ENCODE measurements at regions not wholly inside any gene's neighbourhood (a gene's known extent, or its start where the extent isn't known, plus 50 kb on each side); places are given as distances from the start of the nearest gene placed in this dataset.

DNA sequence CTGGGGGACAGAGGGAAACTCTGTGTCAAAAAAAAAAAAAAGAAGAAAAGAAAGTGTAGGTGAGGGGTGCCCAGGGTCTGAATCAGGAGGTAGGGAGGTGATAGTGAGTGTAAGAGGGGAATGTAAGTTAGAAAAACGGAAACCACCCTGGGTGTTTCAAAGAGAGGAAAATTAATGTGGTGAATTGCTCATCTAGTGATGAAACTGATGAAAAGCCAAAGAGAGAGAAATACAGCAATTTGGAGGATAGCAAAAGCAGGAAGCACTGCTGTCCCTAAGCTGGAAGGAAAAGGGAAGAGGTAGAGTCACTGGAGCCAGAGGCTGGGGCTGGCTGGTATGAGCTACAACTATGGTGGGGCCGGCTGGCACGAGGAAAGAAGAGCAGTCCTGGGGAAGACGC is 85.0 kb upstream of the CEP85L start:
- DNase-seq (ENCODE audit: low read depth, low spot score), result no peak
- TF ChIP-seq ZNF274 (IDR thresholded peaks at IDR 0.05; ENCODE audit: low read depth, low read length) (no peak), YY1 (IDR thresholded peaks at IDR 0.05; ENCODE audit: insufficient read depth, insufficient read length) (no peak), SUZ12 (IDR thresholded peaks at IDR 0.05; ENCODE audit: extremely low read depth, insufficient read depth, insufficient read length) (no peak)
- H3K4me1 ChIP-seq (ENCODE audit: insufficient read depth, insufficient read length), result no peaks in the 10 kb centered on the region
- H3K36me3 ChIP-seq (ENCODE audit: insufficient read depth, insufficient read length, low read length), result no peaks in the 10 kb centered on the region
- no peak overlapping the region for H3K9ac ChIP-seq (ENCODE audit: insufficient read length, low read depth)
- no peaks in the 10 kb centered on the region for H3K9me3 ChIP-seq (ENCODE audit: insufficient read depth, low read length)
- H3K4me3 ChIP-seq (ENCODE audit: insufficient read length, low read depth), result no peak overlapping the region
- no peaks in the 10 kb centered on the region for H3K27me3 ChIP-seq (ENCODE audit: insufficient read depth, insufficient read length)

DNA sequence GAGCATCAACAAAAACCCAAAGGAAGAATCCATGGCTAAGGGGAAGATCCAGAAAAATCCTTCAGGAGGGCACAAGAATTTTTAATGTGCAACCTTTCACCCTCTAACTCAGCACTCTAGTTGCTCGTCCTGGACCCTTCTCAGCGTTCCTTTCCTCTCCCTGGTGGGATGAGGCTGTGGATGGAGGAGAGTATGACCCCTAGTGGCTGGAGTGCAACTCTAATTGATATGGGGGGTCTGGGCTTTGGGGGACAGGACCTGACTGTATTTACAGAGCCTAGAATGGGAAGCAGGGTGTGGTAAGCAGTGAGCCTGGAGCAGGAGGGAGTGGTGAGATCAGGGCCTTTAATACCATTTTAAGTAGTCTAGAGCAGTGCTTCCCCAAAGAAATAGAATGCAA is 83.9 kb upstream of the CEP85L start:
- no peaks in the 10 kb centered on the region for H3K9me3 ChIP-seq (ENCODE audit: insufficient read depth, low read length)
- H3K4me1 ChIP-seq (ENCODE audit: insufficient read depth, insufficient read length), result no peaks in the 10 kb centered on the region
- no peak for TF ChIP-seq YY1 (IDR thresholded peaks at IDR 0.05; ENCODE audit: insufficient read depth, insufficient read length)
- TF ChIP-seq ZNF274 (IDR thresholded peaks at IDR 0.05; ENCODE audit: low read depth, low read length), result no peak
- no peak for TF ChIP-seq SUZ12 (IDR thresholded peaks at IDR 0.05; ENCODE audit: extremely low read depth, insufficient read depth, insufficient read length)
- H3K9ac ChIP-seq (ENCODE audit: insufficient read length, low read depth), result no peak overlapping the region
- no peak overlapping the region for H3K4me3 ChIP-seq (ENCODE audit: insufficient read length, low read depth)
- no peaks in the 10 kb centered on the region for H3K27me3 ChIP-seq (ENCODE audit: insufficient read depth, insufficient read length)
- H3K36me3 ChIP-seq (ENCODE audit: insufficient read depth, insufficient read length, low read length), result no peaks in the 10 kb centered on the region
- DNase-seq (ENCODE audit: low read depth, low spot score), result no peak

DNA sequence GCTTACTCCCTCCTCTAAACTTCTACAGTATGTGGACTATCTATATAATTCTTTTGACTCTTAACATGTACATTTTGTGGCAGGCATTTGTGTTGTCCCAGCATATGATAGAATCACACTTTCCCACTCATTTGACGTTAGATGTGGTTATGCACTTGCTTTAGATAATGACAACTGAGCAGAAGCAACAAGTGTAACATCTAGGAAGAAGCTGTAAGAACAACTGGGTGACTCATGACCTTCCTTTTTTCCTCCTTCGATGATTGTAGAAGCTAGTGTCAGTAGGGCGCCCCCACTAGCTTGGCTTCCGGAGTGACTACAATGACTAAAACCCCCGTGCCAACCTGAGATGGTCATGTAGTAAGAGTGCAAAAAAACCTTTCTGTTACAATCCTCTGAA is 74.6 kb upstream of the CEP85L start:
- no peaks in the 10 kb centered on the region for H3K4me1 ChIP-seq (ENCODE audit: insufficient read depth, insufficient read length)
- no peak overlapping the region for H3K9ac ChIP-seq (ENCODE audit: insufficient read length, low read depth)
- no peaks in the 10 kb centered on the region for H3K27me3 ChIP-seq (ENCODE audit: insufficient read depth, insufficient read length)
- no peak overlapping the region for H3K4me3 ChIP-seq (ENCODE audit: insufficient read length, low read depth)
- no peak for DNase-seq (ENCODE audit: low read depth, low spot score)
- H3K36me3 ChIP-seq (ENCODE audit: insufficient read depth, insufficient read length, low read length), result no peaks in the 10 kb centered on the region
- no peaks in the 10 kb centered on the region for H3K9me3 ChIP-seq (ENCODE audit: insufficient read depth, low read length)
- TF ChIP-seq ZNF274 (IDR thresholded peaks at IDR 0.05; ENCODE audit: low read depth, low read length) (no peak), SUZ12 (IDR thresholded peaks at IDR 0.05; ENCODE audit: extremely low read depth, insufficient read depth, insufficient read length) (no peak), YY1 (IDR thresholded peaks at IDR 0.05; ENCODE audit: insufficient read depth, insufficient read length) (no peak)

DNA sequence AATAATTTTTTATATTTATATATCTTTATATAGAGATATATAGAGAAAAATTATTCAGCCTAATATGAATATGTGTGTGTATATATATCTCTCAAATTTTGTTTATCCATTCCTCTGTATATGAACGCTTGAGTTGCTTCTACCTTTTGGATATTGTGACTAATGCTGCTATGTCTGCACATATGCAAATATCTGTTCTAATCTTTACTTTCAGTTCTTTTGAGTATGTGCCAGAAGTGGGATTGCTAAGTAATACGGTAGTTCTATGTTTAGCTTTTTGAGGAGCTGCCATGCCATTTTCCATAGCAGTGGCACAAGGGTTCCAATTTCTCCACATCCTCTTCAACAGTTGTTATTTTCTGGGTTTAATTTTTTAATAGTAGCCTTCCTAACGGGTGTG is 72.8 kb upstream of the CEP85L start:
- no peak for TF ChIP-seq YY1 (IDR thresholded peaks at IDR 0.05; ENCODE audit: insufficient read depth, insufficient read length)
- TF ChIP-seq SUZ12 (IDR thresholded peaks at IDR 0.05; ENCODE audit: extremely low read depth, insufficient read depth, insufficient read length), result no peak
- TF ChIP-seq ZNF274 (IDR thresholded peaks at IDR 0.05; ENCODE audit: low read depth, low read length), result no peak
- DNase-seq (ENCODE audit: low read depth, low spot score), result no peak
- H3K27me3 ChIP-seq (ENCODE audit: insufficient read depth, insufficient read length), result no peaks in the 10 kb centered on the region
- H3K9me3 ChIP-seq (ENCODE audit: insufficient read depth, low read length), result no peaks in the 10 kb centered on the region
- H3K4me3 ChIP-seq (ENCODE audit: insufficient read length, low read depth), result no peak overlapping the region
- no peak overlapping the region for H3K9ac ChIP-seq (ENCODE audit: insufficient read length, low read depth)
- no peaks in the 10 kb centered on the region for H3K4me1 ChIP-seq (ENCODE audit: insufficient read depth, insufficient read length)
- no peaks in the 10 kb centered on the region for H3K36me3 ChIP-seq (ENCODE audit: insufficient read depth, insufficient read length, low read length)

GRCh38 chr6:118722829-118723813 is 71.7 kb upstream of the CEP85L start:
- Histone ChIP-seq H3K4me1 (ENCODE audit: insufficient read depth, insufficient read length) (no peaks in the 10 kb centered on the region), H3K9me3 (ENCODE audit: insufficient read depth, low read length) (no peaks in the 10 kb centered on the region), H3K4me3 (ENCODE audit: insufficient read length, low read depth) (no peak overlapping the region), H3K9ac (ENCODE audit: insufficient read length, low read depth) (no peak overlapping the region), H3K27me3 (ENCODE audit: insufficient read depth, insufficient read length) (no peaks in the 10 kb centered on the region), H3K36me3 (ENCODE audit: insufficient read depth, insufficient read length, low read length) (no peaks in the 10 kb centered on the region)
- DNase-seq (ENCODE audit: low read depth, low spot score), result no peak
- TF ChIP-seq YY1 (IDR thresholded peaks at IDR 0.05; ENCODE audit: insufficient read depth, insufficient read length), result no peak
- no peak for TF ChIP-seq SUZ12 (IDR thresholded peaks at IDR 0.05; ENCODE audit: extremely low read depth, insufficient read depth, insufficient read length)
- TF ChIP-seq ZNF274 (IDR thresholded peaks at IDR 0.05; ENCODE audit: low read depth, low read length), result no peak

- Histone ChIP-seq H3K4me1 (ENCODE audit: insufficient read depth, insufficient read length) (no peaks in the 10 kb centered on the region), H3K9ac (ENCODE audit: insufficient read length, low read depth) (no peak overlapping the region), H3K36me3 (ENCODE audit: insufficient read depth, insufficient read length, low read length) (no peaks in the 10 kb centered on the region), H3K27me3 (ENCODE audit: insufficient read depth, insufficient read length) (no peaks in the 10 kb centered on the region), H3K9me3 (ENCODE audit: insufficient read depth, low read length) (no peaks in the 10 kb centered on the region), H3K4me3 (ENCODE audit: insufficient read length, low read depth) (no peak overlapping the region)
- no peak for DNase-seq (ENCODE audit: low read depth, low spot score)
- no peak for TF ChIP-seq ZNF274 (IDR thresholded peaks at IDR 0.05; ENCODE audit: low read depth, low read length)
- TF ChIP-seq YY1 (IDR thresholded peaks at IDR 0.05; ENCODE audit: insufficient read depth, insufficient read length), result no peak
- TF ChIP-seq SUZ12 (IDR thresholded peaks at IDR 0.05; ENCODE audit: extremely low read depth, insufficient read depth, insufficient read length), result no peak
These were observed 68.7 kb upstream of the CEP85L start for GRCh38 chr6:118720125-118720473.

- H3K4me3 ChIP-seq (ENCODE audit: insufficient read length, low read depth), result no peak overlapping the region
- no peak for TF ChIP-seq SUZ12 (IDR thresholded peaks at IDR 0.05; ENCODE audit: extremely low read depth, insufficient read depth, insufficient read length)
- TF ChIP-seq ZNF274 (IDR thresholded peaks at IDR 0.05; ENCODE audit: low read depth, low read length), result no peak
- no peak for TF ChIP-seq YY1 (IDR thresholded peaks at IDR 0.05; ENCODE audit: insufficient read depth, insufficient read length)
- no peaks in the 10 kb centered on the region for H3K27me3 ChIP-seq (ENCODE audit: insufficient read depth, insufficient read length)
- no peaks in the 10 kb centered on the region for H3K36me3 ChIP-seq (ENCODE audit: insufficient read depth, insufficient read length, low read length)
- DNase-seq (ENCODE audit: low read depth, low spot score), result no peak
- H3K9ac ChIP-seq (ENCODE audit: insufficient read length, low read depth), result no peak overlapping the region
- H3K4me1 ChIP-seq (ENCODE audit: insufficient read depth, insufficient read length), result no peaks in the 10 kb centered on the region
- no peaks in the 10 kb centered on the region for H3K9me3 ChIP-seq (ENCODE audit: insufficient read depth, low read length)
These were observed 68.1 kb upstream of the CEP85L start for GRCh38 chr6:118719351-118720124.
